Eye (tissue), 1 donor: ENCODE measurements at regions not wholly inside any gene's neighbourhood (a gene's known extent, or its start where the extent isn't known, plus 50 kb on each side); places are given as distances from the start of the nearest gene placed in this dataset.
"Not testable (repeated sequence)": the region's sequence is repeated elsewhere in the genome, so short reads cannot be mapped to it uniquely, and the experiment has no call there.

ENCODE experiments used
- DNase-seq: peaks from one replicate; pipeline ENCODE4 v3.0.0-alpha.2; 2015

- DNase-seq, result not testable (repeated sequence)
These were observed 742.5 kb downstream of the SPATA31A1 start for GRCh38 chr9:40097992-40098391.

DNA sequence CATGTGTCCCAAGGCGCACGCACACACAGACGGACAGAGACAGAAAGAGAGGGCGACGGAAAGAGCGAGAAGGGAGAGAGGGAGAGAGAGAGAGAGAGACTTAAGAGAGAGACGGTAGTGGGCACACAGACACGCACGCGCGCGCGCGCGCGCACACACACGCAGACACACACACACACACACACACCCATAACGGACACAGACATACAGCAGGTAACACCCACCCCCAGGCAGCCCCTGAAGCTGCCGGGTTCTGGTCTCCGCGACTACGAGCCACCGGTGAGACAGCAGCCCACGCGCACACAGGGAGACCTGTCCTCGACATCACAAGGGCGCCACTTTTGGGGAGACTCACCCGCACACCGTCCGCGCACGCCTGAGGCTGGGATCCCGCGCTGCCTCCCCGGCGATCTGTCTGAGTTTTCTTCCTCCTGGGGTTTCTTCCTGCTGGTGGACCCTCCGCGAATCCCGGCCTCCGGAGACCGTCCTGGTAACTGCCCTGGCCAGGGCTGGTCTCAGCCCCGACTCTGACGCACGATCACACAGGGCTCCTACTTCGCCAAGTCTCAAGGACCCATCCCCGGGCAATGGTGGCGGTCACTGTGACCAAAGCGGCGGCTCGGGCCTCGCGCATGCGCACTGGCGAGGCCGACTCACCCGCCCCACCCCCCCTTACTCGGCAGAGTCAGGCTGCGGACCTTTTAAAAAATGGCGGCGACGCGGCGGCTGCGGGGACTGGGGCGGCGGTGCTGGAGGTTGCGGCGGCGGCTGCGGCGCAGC is 750.7 kb downstream of the SPATA31A1 start:
- DNase-seq, result peak; percentile 61

DNA sequence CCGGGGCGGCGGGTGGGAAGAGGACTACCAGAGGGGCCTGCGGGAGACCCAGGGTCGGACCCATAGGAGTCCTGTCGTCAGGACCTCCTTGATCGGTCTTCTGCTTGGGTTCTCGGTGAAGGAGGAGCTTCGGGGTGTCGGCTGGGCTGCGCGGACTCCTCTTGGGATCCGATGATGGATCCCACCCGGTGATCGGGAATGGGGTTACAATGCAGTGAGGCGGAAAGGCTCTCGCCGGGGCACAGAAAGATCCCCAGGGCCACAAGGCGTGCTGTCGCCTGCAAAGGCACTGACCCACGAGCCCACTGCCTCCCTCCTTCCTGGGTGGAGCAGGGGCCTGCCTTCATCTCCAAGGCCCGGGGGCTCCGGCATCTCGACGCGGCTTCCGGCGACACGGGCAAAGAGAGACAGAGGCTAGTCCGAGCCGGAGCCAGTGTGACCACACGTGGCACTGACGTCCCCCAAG is 751.3 kb downstream of the SPATA31A1 start:
- DNase-seq, result not testable (repeated sequence)

DNA sequence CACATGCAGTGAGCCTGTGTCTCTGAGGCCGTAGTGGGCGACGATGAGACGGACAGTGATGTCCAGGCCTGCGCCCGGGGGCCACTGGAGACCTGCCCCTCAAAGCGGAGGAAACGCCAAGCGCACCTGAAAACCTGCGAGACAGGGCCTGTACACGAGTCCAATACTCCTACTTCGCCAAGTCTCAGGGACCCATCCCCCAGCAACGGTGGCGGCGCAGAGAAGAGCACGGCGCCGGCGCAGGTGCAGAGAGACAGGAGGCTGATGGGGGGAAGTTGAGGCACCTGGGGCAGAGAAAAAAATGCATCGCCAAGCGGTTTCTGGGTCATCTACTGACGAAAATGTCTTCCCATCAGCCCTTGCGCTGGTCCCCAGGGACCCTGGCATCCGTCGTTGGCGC is 751.8 kb downstream of the SPATA31A1 start:
- DNase-seq, result not testable (repeated sequence)

GRCh38 chr9:40108465-40108864 is 753.0 kb downstream of the SPATA31A1 start:
- not testable (repeated sequence) for DNase-seq

DNA sequence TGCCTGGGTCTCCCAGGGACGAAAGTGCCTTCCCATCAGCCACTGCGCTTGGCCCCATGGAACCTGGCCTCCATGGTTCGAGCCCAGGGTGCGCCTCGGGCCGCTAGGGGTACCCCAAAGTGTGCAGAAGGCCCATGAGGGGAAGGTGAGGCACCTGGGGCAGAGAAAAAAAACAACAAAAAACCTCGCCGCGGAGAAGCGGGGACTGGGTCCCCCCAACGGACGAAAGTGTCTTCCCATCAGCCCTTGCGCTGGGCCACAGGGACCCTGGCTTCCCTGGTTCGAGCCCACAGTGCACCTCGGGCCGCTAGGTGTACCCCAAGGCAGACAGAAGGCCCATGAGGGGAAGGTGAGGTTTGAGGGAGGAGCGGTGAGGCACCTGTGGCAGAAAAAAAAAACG is 755.3 kb downstream of the SPATA31A1 start:
- not testable (repeated sequence) for DNase-seq

GRCh38 chr9:40111571-40111970 is 756.1 kb downstream of the SPATA31A1 start:
- DNase-seq, result not testable (repeated sequence)

- not testable (repeated sequence) for DNase-seq
These were observed 775.1 kb downstream of the SPATA31A1 start for GRCh38 chr9:40130598-40130997.

GRCh38 chr9:40169204-40169603 is 813.7 kb downstream of the SPATA31A1 start:
- DNase-seq, result not testable (repeated sequence)

- not testable (repeated sequence) for DNase-seq
These were observed 817.8 kb downstream of the SPATA31A1 start for GRCh38 chr9:40173316-40173715.

GRCh38 chr9:40174035-40174434 is 818.6 kb downstream of the SPATA31A1 start:
- DNase-seq, result not testable (repeated sequence)

DNA sequence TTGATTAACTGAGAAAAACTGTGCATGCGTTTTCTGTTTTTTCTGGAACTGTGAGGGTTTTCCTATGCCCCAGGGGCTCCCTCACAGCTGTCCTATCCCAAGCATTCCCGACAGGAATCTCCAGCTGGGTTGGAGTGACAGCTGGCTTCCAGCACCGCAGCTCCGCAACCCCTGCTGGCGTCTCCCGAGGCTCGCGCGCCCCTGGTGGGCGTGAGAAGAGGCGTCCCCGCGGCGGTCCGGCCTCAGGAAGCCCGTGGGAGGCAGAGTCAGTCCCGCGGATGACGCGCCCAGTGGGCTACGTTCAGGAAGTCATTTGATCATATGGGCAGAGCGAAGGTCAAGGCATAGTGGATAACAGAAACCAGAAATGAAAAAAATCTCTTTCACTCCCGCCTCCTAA is 821.9 kb downstream of the SPATA31A1 start:
- DNase-seq, result peak; percentile 0

DNA sequence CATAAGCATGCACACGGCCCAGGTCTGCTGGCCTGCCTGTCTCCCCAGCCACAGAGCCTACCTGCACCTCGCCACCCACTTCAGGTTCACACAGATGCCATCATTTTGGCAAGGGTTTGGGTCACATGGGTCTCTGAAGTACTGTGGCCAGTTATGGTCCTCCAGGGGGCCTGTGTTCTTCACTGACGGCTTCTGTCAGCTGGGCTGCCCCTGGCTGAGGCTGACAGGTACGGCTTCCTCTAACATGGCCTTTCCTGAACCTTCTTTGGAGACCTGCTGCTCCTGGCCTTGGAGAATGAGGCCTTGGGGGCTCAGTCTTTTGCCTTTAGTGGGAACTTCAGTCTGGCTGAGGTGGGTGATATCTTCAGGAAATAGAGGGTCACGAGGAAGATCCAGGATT is 835.9 kb downstream of the SPATA31A1 start:
- DNase-seq, result not testable (repeated sequence)

DNA sequence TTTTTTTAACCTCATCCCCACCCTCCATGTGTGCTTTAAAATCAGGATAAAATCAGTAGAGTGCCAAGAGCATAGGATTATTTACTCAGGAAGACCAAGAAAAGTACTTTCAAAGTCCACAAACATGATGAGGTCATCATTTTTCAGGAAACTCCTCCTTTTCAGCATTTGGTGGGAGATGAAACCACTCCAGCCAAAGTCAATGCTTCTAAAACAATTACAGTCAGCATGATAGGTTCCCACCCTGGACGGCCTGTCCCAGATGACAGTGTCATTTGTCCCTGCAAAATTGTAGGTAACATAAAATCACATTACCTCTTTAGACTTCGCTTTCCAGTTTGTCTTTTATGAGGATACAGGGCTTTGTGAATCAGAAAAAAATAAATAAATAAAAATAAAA is 836.7 kb downstream of the SPATA31A1 start:
- DNase-seq, result not testable (repeated sequence)

DNA sequence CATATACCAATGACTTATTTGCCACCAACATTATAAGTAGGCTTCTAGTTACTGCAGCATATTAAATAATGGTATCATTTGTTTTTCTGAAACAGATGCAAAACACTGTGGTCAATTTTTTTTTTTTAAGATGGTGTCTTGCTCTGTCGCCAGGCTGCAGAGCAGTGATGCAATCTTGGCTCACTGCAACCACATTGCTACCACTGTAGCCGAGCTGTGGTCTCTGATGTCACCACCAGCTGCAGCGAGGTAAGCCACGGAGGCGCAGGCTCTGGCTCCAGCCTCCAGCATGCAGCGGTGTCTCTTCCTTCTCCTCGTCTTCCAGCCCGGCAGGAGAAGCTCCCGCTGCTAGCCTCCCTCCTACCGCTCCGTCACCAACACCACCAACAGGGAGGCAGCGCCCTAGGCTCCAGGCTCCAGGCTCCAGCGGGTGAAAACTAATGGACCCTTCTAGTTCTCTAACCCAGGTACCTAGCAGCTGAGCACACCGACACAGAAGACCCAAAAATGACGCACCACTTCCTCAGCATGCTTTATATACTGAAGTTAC is 840.8 kb downstream of the SPATA31A1 start:
- not testable (repeated sequence) for DNase-seq

- not testable (repeated sequence) for DNase-seq
These were observed 841.3 kb downstream of the SPATA31A1 start for GRCh38 chr9:40196803-40197202.

GRCh38 chr9:40221596-40222233 is 866.2 kb downstream of the SPATA31A1 start:
- DNase-seq, result peak; percentile 0

GRCh38 chr9:40222617-40223200 is 867.2 kb downstream of the SPATA31A1 start:
- peak; percentile 35 for DNase-seq

DNA sequence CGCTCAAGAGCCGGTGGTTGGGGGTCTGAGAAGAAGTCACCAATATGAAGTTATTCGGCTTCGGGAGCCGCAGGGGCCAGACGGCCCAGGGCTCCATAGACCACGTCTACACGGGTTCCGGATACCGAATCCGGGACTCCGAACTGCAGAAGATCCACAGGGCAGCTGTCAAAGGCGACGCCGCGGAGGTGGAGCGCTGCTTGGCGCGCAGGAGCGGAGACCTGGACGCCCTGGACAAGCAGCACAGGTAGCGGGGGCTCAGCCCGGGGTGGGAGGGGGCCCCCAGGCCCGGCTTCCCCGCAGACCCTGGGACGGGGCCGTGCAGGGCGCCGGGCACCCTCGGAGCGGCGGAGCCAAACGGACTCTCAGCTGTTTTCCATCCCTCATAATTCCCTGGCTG is 867.9 kb downstream of the SPATA31A1 start:
- DNase-seq, result not testable (repeated sequence)
